GM19452 (cell line): ENCODE measurements at regions not wholly inside any gene's neighbourhood (a gene's known extent, or its start where the extent isn't known, plus 50 kb on each side); places are given as distances from the start of the nearest gene placed in this dataset.
"Not testable (repeated sequence)": the region's sequence is repeated elsewhere in the genome, so short reads cannot be mapped to it uniquely, and the experiment has no call there.

ENCODE experiments used
- ATAC-seq: cut with Tn5 transposase; IDR thresholded peaks from one replicate; pipeline ENCODE4 v1.9.1; 2021; ENCODE audit not compliant: unreplicated experiment

GRCh38 chr16:56022818-56023217 lies 147.6 kb upstream of the CES5A start:
- ATAC-seq, result no peak

- no peak for ATAC-seq
Measured at GRCh38 chr16:56019274-56019673, 144.1 kb upstream of the CES5A start.

GRCh38 chr16:56013962-56014552 lies 138.9 kb upstream of the CES5A start:
- no peak for ATAC-seq

GRCh38 chr16:56012482-56012811 lies 137.3 kb upstream of the CES5A start:
- ATAC-seq, result no peak

GRCh38 chr16:56011808-56012481 lies 136.8 kb upstream of the CES5A start:
- no peak for ATAC-seq

- no peak for ATAC-seq
Measured at GRCh38 chr16:56005958-56006357, 130.8 kb upstream of the CES5A start.

- ATAC-seq, result no peak
Measured at GRCh38 chr16:55999683-56000082, 124.5 kb upstream of the CES5A start.

- ATAC-seq, result no peak
Measured at GRCh38 chr16:55993088-55993487, 117.9 kb upstream of the CES5A start.

GRCh38 chr16:55992551-55992950 lies 117.4 kb upstream of the CES5A start:
- no peak for ATAC-seq

GRCh38 chr16:55991843-55992242 lies 116.7 kb upstream of the CES5A start:
- no peak for ATAC-seq

GRCh38 chr16:55989569-55989907 lies 114.4 kb upstream of the CES5A start:
- no peak for ATAC-seq

- not testable (repeated sequence) for ATAC-seq
Measured at GRCh38 chr16:55988850-55989568, 113.8 kb upstream of the CES5A start.

GRCh38 chr16:55988013-55988412 lies 112.8 kb upstream of the CES5A start:
- no peak for ATAC-seq

GRCh38 chr16:55982597-55982996 lies 107.4 kb upstream of the CES5A start:
- no peak for ATAC-seq

- no peak for ATAC-seq
Measured at GRCh38 chr16:55981557-55981956, 106.4 kb upstream of the CES5A start.

GRCh38 chr16:55976815-55977214 lies 101.6 kb upstream of the CES5A start:
- no peak for ATAC-seq

GRCh38 chr16:55971447-55971846 lies 96.3 kb upstream of the CES5A start:
- ATAC-seq, result no peak

GRCh38 chr16:55968221-55968620 lies 93.0 kb upstream of the CES5A start:
- no peak for ATAC-seq

- ATAC-seq, result no peak
Measured at GRCh38 chr16:55964923-55965475, 89.8 kb upstream of the CES5A start.

- ATAC-seq, result no peak
Measured at GRCh38 chr16:55955845-55956244, 80.7 kb upstream of the CES5A start.

- no peak for ATAC-seq
Measured at GRCh38 chr16:55955424-55955823, 80.3 kb upstream of the CES5A start.

GRCh38 chr16:55954906-55955305 lies 79.7 kb upstream of the CES5A start:
- no peak for ATAC-seq
